ENCODE measurements at regions not wholly inside any gene's neighbourhood (a gene's known extent, or its start where the extent isn't known, plus 50 kb on each side); places are given as distances from the start of the nearest gene placed in this dataset.

GRCh38 chr18:41754332-41754731 is 200.7 kb upstream of the PIK3C3 start:
- no peak for TF ChIP-seq CTCF (IDR thresholded peaks at IDR 0.05)
- TF ChIP-seq EP300 (IDR thresholded peaks at IDR 0.05): no peak
